ENCODE measurements at regions not wholly inside any gene's neighbourhood (a gene's known extent, or its start where the extent isn't known, plus 50 kb on each side); places are given as distances from the start of the nearest gene placed in this dataset.
"Not testable (repeated sequence)": the region's sequence is repeated elsewhere in the genome, so short reads cannot be mapped to it uniquely, and the experiment has no call there.

GRCh38 chr14:106633721-106634120, 1107.3 kb downstream of the TMEM121 start:
- TF ChIP-seq POLR2A (IDR thresholded peaks at IDR 0.05): no peak
- no peak for TF ChIP-seq CTCF (IDR thresholded peaks at IDR 0.05)
- Histone ChIP-seq H3K9me3 (no peaks in the 10 kb centered on the region), H3K4me3 (no peak overlapping the region), H3K4me1 (no peaks in the 10 kb centered on the region), H3K36me3 (no peaks in the 10 kb centered on the region), H3K27me3 (peaks cover 0 to 19% (median 0%) of the 10 kb centered on the region in 4 donors), H3K27ac (no peak overlapping the region)
- no peak for DNase-seq
- 61 to 64% methylated on average over 2 of the region's 2 CpGs for WGBS, 2 donors
- intact Hi-C loops (cut with DNase I): no loop called here

DNA sequence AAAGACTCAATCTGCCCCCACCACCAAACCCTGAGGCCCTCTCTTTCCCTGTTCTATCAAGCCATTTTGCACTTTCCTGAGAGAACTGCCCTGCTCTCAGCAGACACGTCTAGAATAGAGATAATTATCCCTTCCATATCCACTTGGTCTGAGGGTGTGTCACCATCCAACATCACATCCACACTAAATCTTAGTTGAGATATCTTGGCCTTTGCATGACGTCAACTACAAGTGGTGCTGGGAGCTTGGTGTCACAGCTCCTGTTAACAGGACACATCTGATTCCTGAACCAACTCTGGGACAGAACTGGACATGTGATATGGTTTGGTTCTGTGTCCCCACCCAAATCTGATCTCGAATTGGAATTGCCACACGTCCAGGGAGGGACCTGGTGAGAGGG, 1109.2 kb downstream of the TMEM121 start:
- H3K27ac ChIP-seq: no peak overlapping the region
- no peak for DNase-seq
- H3K36me3 ChIP-seq: no peaks in the 10 kb centered on the region
- 31 to 37% methylated on average over 2 to 4 of the region's 4 CpGs for WGBS, 2 donors
- H3K9me3 ChIP-seq: no peaks in the 10 kb centered on the region
- H3K27me3 ChIP-seq: peaks cover 0 to 13% (median 0%) of the 10 kb centered on the region in 4 donors
- H3K4me3 ChIP-seq: no peak overlapping the region
- H3K4me1 ChIP-seq: no peaks in the 10 kb centered on the region
- TF ChIP-seq CTCF (IDR thresholded peaks at IDR 0.05): no peak
- TF ChIP-seq POLR2A (IDR thresholded peaks at IDR 0.05): no peak
- intact Hi-C loops (cut with DNase I): no loop called here

DNA sequence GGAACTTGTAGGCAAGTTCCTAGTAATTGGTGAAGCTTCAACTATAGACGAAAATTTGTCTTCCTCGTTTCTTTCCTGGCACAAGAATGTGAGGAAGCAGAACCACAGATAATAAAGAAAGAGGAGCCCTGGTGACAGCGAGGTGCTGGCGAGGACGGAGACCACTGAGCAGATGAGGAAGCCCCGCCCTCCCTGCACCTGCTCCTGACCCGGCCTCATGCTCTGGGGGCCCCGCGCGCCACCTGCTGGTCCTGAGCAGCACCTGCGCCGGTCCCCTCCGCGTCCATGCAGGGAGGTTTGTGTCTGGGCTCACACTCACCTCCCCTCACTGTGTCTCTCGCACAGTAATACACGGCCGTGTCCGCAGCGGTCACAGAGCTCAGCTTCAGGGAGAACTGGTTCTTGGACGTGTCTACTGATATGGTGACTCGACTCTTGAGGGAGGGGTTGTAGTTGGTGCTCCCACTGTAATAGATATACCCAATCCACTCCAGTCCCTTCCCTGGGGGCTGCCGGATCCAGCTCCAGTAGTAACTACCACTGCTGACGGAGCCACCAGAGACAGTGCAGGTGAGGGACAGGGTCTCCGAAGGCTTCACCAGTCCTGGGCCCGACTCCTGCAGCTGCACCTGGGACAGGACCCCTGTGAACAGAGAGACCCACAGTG, 1112.5 kb downstream of the TMEM121 start:
- not testable (repeated sequence) for DNase-seq
- 40 to 66% methylated on average over 5 to 6 of the region's 25 CpGs for WGBS, 2 donors

DNA sequence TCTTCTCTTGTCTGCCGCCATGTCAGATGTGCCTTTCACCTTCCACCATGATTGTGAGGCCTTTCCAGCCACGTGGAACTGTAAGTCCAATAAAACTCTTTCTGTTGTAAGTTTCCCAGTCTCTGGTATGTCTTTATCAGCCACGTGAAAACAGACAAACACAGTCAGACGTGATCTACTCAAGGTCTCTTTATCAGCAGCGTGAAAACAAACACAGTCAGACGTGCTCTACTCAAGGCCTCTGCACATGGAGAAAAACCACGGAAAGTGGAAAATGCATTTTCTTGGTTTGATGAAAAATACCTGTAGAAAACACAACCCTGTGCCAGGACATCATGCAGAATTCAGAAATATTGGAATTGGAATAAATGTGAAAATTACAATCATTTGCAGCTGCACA, 1115.7 kb downstream of the TMEM121 start:
- Histone ChIP-seq H3K4me1 (no peaks in the 10 kb centered on the region), H3K4me3 (no peak overlapping the region), H3K36me3 (no peaks in the 10 kb centered on the region), H3K27ac (no peak overlapping the region), H3K9me3 (no peaks in the 10 kb centered on the region), H3K27me3 (no peaks in the 10 kb centered on the region)
- intact Hi-C loops (cut with DNase I): no loop called here
- TF ChIP-seq POLR2A (IDR thresholded peaks at IDR 0.05) (no peak), CTCF (IDR thresholded peaks at IDR 0.05) (no peak)
- DNase-seq: no peak
- 50 to 53% methylated on average over 7 of the region's 7 CpGs for WGBS, 2 donors

More for the DNA sequence above, 1112.5 kb downstream of the TMEM121 start:
- H3K36me3 ChIP-seq; H3K4me3 ChIP-seq; intact Hi-C loops (cut with DNase I); H3K4me1 ChIP-seq; H3K27me3 ChIP-seq; H3K9me3 ChIP-seq; H3K27ac ChIP-seq: not testable (repeated sequence)

GRCh38 chr14:106642971-106643370, 1116.6 kb downstream of the TMEM121 start:
- H3K9me3 ChIP-seq; H3K27ac ChIP-seq; DNase-seq; H3K4me1 ChIP-seq; H3K36me3 ChIP-seq; intact Hi-C loops (cut with DNase I); H3K4me3 ChIP-seq; H3K27me3 ChIP-seq: not testable (repeated sequence)
- WGBS, 2 donors: 0 to 65% methylated on average over 1 to 5 of the region's 6 CpGs

- H3K9me3 ChIP-seq; H3K4me3 ChIP-seq; H3K4me1 ChIP-seq; intact Hi-C loops (cut with DNase I); H3K36me3 ChIP-seq; DNase-seq; H3K27ac ChIP-seq: not testable (repeated sequence)
- H3K27me3 ChIP-seq: peaks cover 0 to 14% (median 0%) of the 10 kb centered on the region in 4 donors
- 10 to 19% methylated on average over 2 of the region's 2 CpGs for WGBS, 2 donors
These were observed 1122.5 kb downstream of the TMEM121 start for GRCh38 chr14:106648874-106649273.

- H3K36me3 ChIP-seq: no peaks in the 10 kb centered on the region
- intact Hi-C loops (cut with DNase I): no loop called here
- no peak overlapping the region for H3K4me3 ChIP-seq
- peaks cover 0 to 14% (median 1%) of the 10 kb centered on the region in 4 donors for H3K27me3 ChIP-seq
- TF ChIP-seq POLR2A (IDR thresholded peaks at IDR 0.05) (no peak), CTCF (IDR thresholded peaks at IDR 0.05) (no peak)
- no peak overlapping the region for H3K27ac ChIP-seq
- H3K4me1 ChIP-seq: no peaks in the 10 kb centered on the region
- DNase-seq: no peak
- 0% methylated on average over 1 of the region's 1 CpG for WGBS, 2 donors
- no peaks in the 10 kb centered on the region for H3K9me3 ChIP-seq
These were observed 1124.6 kb downstream of the TMEM121 start for GRCh38 chr14:106651016-106651415.
